ENCODE measurements at regions not wholly inside any gene's neighbourhood (a gene's known extent, or its start where the extent isn't known, plus 50 kb on each side); places are given as distances from the start of the nearest gene placed in this dataset.

DNA sequence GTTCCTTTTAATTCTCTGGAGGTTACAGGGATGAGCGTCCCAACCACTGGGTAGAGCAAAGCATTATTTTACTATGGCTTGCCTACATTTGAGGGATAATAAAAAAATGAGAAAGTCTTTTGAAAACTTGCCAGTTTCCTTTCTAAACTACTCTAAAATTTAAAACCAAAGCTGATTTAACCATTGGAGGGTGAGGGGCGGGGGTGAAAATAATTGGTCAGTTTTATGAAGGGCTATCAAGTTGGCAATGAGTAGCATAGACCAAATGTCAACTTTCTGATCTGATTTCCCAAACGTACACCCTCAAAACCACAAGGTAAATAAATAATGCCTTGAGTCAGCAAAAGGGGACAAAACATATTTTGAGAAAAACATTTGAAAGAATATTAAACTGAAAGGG, 85.7 kb upstream of the STK17B start:
- TF ChIP-seq, protein P1, sequence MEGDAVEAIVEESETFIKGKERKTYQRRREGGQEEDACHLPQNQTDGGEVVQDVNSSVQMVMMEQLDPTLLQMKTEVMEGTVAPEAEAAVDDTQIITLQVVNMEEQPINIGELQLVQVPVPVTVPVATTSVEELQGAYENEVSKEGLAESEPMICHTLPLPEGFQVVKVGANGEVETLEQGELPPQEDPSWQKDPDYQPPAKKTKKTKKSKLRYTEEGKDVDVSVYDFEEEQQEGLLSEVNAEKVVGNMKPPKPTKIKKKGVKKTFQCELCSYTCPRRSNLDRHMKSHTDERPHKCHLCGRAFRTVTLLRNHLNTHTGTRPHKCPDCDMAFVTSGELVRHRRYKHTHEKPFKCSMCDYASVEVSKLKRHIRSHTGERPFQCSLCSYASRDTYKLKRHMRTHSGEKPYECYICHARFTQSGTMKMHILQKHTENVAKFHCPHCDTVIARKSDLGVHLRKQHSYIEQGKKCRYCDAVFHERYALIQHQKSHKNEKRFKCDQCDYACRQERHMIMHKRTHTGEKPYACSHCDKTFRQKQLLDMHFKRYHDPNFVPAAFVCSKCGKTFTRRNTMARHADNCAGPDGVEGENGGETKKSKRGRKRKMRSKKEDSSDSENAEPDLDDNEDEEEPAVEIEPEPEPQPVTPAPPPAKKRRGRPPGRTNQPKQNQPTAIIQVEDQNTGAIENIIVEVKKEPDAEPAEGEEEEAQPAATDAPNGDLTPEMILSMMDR (IDR thresholded peaks at IDR 0.05) = no peak
- TF ChIP-seq EP300 (IDR thresholded peaks at IDR 0.05) = no peak

Measured in stomach (tissue), 4 donors.